ENCODE measurements at regions not wholly inside any gene's neighbourhood (a gene's known extent, or its start where the extent isn't known, plus 50 kb on each side); places are given as distances from the start of the nearest gene placed in this dataset.
A peak's percentile ranks its signal among the peaks of the same experiment; 100 is the strongest.
"Not testable (repeated sequence)": the region's sequence is repeated elsewhere in the genome, so short reads cannot be mapped to it uniquely, and the experiment has no call there.

DNA sequence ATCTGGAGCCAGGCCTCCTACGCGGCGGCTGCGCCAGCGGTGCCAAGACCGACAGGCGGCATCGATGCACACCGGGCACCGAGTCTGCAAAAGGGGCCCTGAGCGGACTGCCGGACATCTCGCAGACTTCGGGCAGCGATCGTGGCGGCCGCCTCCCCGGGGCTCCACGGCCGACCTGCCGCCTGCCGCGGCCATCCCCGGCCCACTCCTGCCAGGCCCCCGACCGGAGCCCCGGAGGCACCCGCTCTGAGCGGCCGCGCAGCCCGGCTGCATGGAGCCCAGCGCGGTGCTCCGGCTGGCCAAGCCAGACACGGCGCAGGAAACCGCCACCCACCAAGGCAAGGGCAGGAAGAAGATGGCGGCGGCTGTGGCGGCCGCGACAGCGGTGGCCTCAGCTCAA, 154.2 kb upstream of the KCTD7 start:
- no peaks in the 10 kb centered on the region for H3K27me3 ChIP-seq
- no peak overlapping the region for H3K27ac ChIP-seq
- H3K4me3 ChIP-seq = no peak overlapping the region
- TF ChIP-seq, protein P1, sequence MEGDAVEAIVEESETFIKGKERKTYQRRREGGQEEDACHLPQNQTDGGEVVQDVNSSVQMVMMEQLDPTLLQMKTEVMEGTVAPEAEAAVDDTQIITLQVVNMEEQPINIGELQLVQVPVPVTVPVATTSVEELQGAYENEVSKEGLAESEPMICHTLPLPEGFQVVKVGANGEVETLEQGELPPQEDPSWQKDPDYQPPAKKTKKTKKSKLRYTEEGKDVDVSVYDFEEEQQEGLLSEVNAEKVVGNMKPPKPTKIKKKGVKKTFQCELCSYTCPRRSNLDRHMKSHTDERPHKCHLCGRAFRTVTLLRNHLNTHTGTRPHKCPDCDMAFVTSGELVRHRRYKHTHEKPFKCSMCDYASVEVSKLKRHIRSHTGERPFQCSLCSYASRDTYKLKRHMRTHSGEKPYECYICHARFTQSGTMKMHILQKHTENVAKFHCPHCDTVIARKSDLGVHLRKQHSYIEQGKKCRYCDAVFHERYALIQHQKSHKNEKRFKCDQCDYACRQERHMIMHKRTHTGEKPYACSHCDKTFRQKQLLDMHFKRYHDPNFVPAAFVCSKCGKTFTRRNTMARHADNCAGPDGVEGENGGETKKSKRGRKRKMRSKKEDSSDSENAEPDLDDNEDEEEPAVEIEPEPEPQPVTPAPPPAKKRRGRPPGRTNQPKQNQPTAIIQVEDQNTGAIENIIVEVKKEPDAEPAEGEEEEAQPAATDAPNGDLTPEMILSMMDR (IDR thresholded peaks at IDR 0.05) = no peak
- TF ChIP-seq EP300 (IDR thresholded peaks at IDR 0.05) (no peak), POLR2A (IDR thresholded peaks at IDR 0.05) (no peak), POLR2AphosphoS5 (IDR thresholded peaks at IDR 0.05) (no peak)
- H3K4me1 ChIP-seq = no peaks in the 10 kb centered on the region
- ATAC-seq = no peak
- H3K36me3 ChIP-seq = peaks cover 0 to 59% of the 10 kb centered on the region in 2 donors
- H3K9me3 ChIP-seq = no peaks in the 10 kb centered on the region
- WGBS, 2 donors (ENCODE audit: low coverage in 1 of 2) = 94% methylated on average over 6 of the region's 45 CpGs; no CpG with 5 or more reads in 1 of the 2 donors

DNA sequence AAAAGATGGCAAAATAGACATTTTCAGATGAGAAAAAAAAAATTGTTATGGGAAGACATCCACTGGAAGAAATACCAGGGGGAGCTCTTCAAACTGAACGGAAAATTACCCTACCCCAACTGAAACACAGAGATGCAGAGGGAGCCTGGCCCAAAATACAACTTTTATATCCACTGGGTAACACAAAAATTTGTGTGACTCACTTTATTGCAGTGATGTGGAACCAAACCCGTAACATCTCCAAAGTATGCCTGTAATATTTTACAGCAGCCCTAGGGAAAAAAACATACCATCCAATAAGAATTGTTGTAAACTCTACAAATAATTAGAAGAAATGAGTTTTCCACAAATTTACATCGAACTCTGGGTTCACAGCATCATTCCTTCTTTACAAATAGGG, 152.6 kb upstream of the KCTD7 start:
- not testable (repeated sequence) for H3K4me3 ChIP-seq, H3K4me1 ChIP-seq, ATAC-seq, H3K27ac ChIP-seq, H3K9me3 ChIP-seq, H3K27me3 ChIP-seq
- WGBS, 2 donors (ENCODE audit: low coverage in 1 of 2) = 92 to 95% methylated on average over 3 of the region's 3 CpGs
- H3K36me3 ChIP-seq = peaks cover 0 to 74% of the 10 kb centered on the region in 2 donors

GRCh38 chr7:66477822-66478397, 150.8 kb upstream of the KCTD7 start:
- peaks cover 0 to 90% of the 10 kb centered on the region in 2 donors for H3K36me3 ChIP-seq
- 64 to 66% methylated on average over 2 to 3 of the region's 3 CpGs for WGBS, 2 donors (ENCODE audit: low coverage in 1 of 2)
- not testable (repeated sequence) for H3K4me3 ChIP-seq, ATAC-seq, H3K27ac ChIP-seq, H3K27me3 ChIP-seq, H3K4me1 ChIP-seq, H3K9me3 ChIP-seq

DNA sequence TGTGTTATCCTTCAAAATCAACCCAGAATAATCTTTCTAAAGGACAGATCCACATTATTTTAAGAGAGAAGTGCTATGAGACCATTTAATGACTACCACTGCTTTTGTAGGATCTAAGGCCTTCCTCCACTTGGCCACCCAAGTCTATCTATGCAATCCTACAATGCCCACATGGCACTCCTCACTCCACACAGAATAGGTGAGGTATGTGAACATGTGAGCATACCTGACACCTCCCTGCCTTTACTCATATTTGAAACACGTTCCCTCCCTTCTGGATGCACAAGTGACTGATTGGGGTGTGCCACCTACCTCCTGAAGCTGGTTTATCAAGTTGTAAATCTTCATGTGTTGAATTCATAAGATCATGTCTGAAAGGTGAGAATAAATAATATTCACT, 147.5 kb upstream of the KCTD7 start:
- not testable (repeated sequence) for ATAC-seq, H3K9me3 ChIP-seq, H3K27ac ChIP-seq, H3K27me3 ChIP-seq, H3K4me3 ChIP-seq, H3K4me1 ChIP-seq
- peaks cover 0 to 83% of the 10 kb centered on the region in 2 donors for H3K36me3 ChIP-seq
- WGBS, 2 donors (ENCODE audit: low coverage in 1 of 2) = 100% methylated on average over 1 of the region's 1 CpG; no CpG with 5 or more reads in 1 of the 2 donors

- not testable (repeated sequence) for H3K27me3 ChIP-seq, H3K9me3 ChIP-seq, ATAC-seq, H3K27ac ChIP-seq, H3K4me3 ChIP-seq
- Histone ChIP-seq H3K36me3 (peaks cover 0 to 18% of the 10 kb centered on the region in 2 donors), H3K4me1 (peaks cover 0 to 11% (median 3%) of the 10 kb centered on the region in 3 donors)
- WGBS, 2 donors (ENCODE audit: low coverage in 1 of 2) = 89 to 95% methylated on average over 3 of the region's 8 CpGs
Measured at GRCh38 chr7:66489065-66489464, 139.6 kb upstream of the KCTD7 start.

DNA sequence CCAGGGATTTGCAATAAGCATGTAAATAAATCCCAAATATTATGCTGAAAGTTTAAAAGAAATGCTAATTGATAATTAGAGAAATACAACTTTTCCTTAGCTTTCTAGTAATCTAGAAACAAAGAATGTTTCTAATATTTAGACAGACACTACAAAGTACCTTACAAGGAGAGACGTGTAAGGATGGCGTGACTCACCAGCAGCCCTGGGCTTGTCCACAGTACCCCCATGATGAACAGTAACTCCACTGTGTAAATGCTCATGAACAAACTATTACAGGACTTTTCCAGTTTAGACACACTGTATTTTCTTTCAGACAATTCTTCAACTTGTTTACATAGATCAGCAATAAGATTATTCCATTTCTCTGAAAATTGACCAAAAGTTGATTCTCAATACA, 138.9 kb upstream of the KCTD7 start:
- Histone ChIP-seq H3K4me1 (peaks cover 0 to 18% (median 3%) of the 10 kb centered on the region in 3 donors), H3K36me3 (peaks cover 0 to 17% of the 10 kb centered on the region in 2 donors)
- WGBS, 2 donors (ENCODE audit: low coverage in 1 of 2) = 36 to 48% methylated on average over 2 of the region's 2 CpGs
- not testable (repeated sequence) for H3K27me3 ChIP-seq, H3K9me3 ChIP-seq, H3K4me3 ChIP-seq, H3K27ac ChIP-seq, ATAC-seq

DNA sequence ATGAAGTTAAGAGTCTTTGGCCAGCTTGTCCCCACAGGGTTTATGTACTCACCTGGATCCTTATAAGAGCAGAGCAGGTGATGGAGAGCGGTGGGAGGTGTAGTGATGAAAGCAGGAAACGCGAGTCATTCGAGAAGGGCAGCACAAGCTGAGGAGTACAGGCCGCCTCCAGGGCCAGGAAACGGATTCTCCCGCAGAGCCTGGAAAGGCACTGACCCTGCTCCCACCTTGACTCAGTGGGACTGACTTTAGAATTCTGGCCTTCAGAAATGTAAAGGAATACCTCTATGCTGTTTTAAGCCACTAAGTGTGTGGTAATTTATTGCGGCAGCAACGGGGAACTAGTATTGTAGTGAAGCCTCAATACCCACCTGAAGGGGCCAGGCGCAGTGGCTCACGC, 137.7 kb upstream of the KCTD7 start:
- ATAC-seq = not testable (repeated sequence)

GRCh38 chr7:66492405-66492804, 136.3 kb upstream of the KCTD7 start:
- Histone ChIP-seq H3K36me3 (peaks cover 0 to 15% of the 10 kb centered on the region in 2 donors), H3K4me3 (peak overlapping the region in 1 of 2 donors; percentile 82), H3K4me1 (peaks cover 0 to 20% (median 3%) of the 10 kb centered on the region in 3 donors), H3K27ac (peak overlapping the region in 3 of 4 donors; percentile 89 to 94 (median 92))
- ATAC-seq, H3K27me3 ChIP-seq, H3K9me3 ChIP-seq: not testable (repeated sequence)
- 80% methylated on average over 1 of the region's 7 CpGs; no CpG with 5 or more reads in 1 of the 2 donors for WGBS, 2 donors (ENCODE audit: low coverage in 1 of 2)

More for the DNA sequence above, 137.7 kb upstream of the KCTD7 start:
- H3K36me3 ChIP-seq, H3K27ac ChIP-seq, H3K4me3 ChIP-seq, H3K27me3 ChIP-seq, H3K9me3 ChIP-seq: not testable (repeated sequence)
- 87 to 100% methylated on average over 1 to 4 of the region's 11 CpGs for WGBS, 2 donors (ENCODE audit: low coverage in 1 of 2)
- H3K4me1 ChIP-seq = peaks cover 0 to 20% (median 3%) of the 10 kb centered on the region in 3 donors
